GM19351 (cell line): ENCODE measurements at regions not wholly inside any gene's neighbourhood (a gene's known extent, or its start where the extent isn't known, plus 50 kb on each side); places are given as distances from the start of the nearest gene placed in this dataset.

Experiments
- ATAC-seq: cut with Tn5 transposase; IDR thresholded peaks from one replicate; pipeline ENCODE4 v1.9.1; 2021; ENCODE audit warnings: mild to moderate bottlenecking, moderate library complexity; ENCODE audit not compliant: unreplicated experiment

GRCh38 chr18:78627551-78628346, 351.9 kb upstream of the SALL3 start:
- no peak for ATAC-seq

- ATAC-seq: no peak
Observed at GRCh38 chr18:78629426-78629825, 350.2 kb upstream of the SALL3 start.

- ATAC-seq: no peak
Observed at GRCh38 chr18:78630356-78630755, 349.3 kb upstream of the SALL3 start.

GRCh38 chr18:78630981-78631510, 348.6 kb upstream of the SALL3 start:
- no peak for ATAC-seq

- ATAC-seq: no peak
Observed at GRCh38 chr18:78632111-78632541, 347.5 kb upstream of the SALL3 start.

- ATAC-seq: no peak
Observed at GRCh38 chr18:78634061-78634696, 345.4 kb upstream of the SALL3 start.

GRCh38 chr18:78635093-78635800, 344.4 kb upstream of the SALL3 start:
- no peak for ATAC-seq

- no peak for ATAC-seq
Observed at GRCh38 chr18:78636260-78636659, 343.4 kb upstream of the SALL3 start.

GRCh38 chr18:78637442-78638402, 341.9 kb upstream of the SALL3 start:
- ATAC-seq: no peak

- ATAC-seq: no peak
Observed at GRCh38 chr18:78639006-78639950, 340.3 kb upstream of the SALL3 start.

- no peak for ATAC-seq
Observed at GRCh38 chr18:78640246-78640995, 339.2 kb upstream of the SALL3 start.

- ATAC-seq: no peak
Observed at GRCh38 chr18:78641689-78642231, 337.9 kb upstream of the SALL3 start.

GRCh38 chr18:78642296-78642951, 337.2 kb upstream of the SALL3 start:
- no peak for ATAC-seq

- ATAC-seq: no peak
Observed at GRCh38 chr18:78643004-78643403, 336.6 kb upstream of the SALL3 start.

- ATAC-seq: no peak
Observed at GRCh38 chr18:78643981-78644380, 335.6 kb upstream of the SALL3 start.

- ATAC-seq: no peak
Observed at GRCh38 chr18:78645216-78645615, 334.4 kb upstream of the SALL3 start.

GRCh38 chr18:78647018-78647417, 332.6 kb upstream of the SALL3 start:
- ATAC-seq: no peak

GRCh38 chr18:78649421-78649820, 330.2 kb upstream of the SALL3 start:
- no peak for ATAC-seq
